Stimulated activated naive CD8-positive, alpha-beta T cell treated with anti-CD3 and anti-CD28 coated beads, Interleukin-15, amount 100 ng/mL, for 72 hours (primary cell): ENCODE measurements at regions not wholly inside any gene's neighbourhood (a gene's known extent, or its start where the extent isn't known, plus 50 kb on each side); places are given as distances from the start of the nearest gene placed in this dataset.
A peak's percentile ranks its signal among the peaks of the same experiment; 100 is the strongest.

Experiments used
- ATAC-seq: fragments of 150-1000 bp; cut with Tn5 transposase; 2 replicates; pipeline ENCODE4 v1.10.0; 2021; ENCODE audit warnings: mild to moderate bottlenecking, moderate library complexity
- DNase-seq, 2 donors: peaks; one replicate each; pipeline ENCODE4 v3.0.0; 2021 to 2022
- H3K27ac Mint-ChIP-seq, 2 donors: one replicate each; pipeline ENCODE4 v1.8.0; 2022; ENCODE audit warnings: mild to moderate bottlenecking in 2 of 2, mixed read lengths in 2 of 2, moderate library complexity in 2 of 2
- H3K27me3 Mint-ChIP-seq: one replicate; pipeline ENCODE4 v1.8.0; 2022; ENCODE audit warnings: mixed read lengths
- H3K4me1 Mint-ChIP-seq: one replicate; pipeline ENCODE4 v1.8.0; 2022; ENCODE audit warnings: mild to moderate bottlenecking, mixed read lengths
- H3K4me3 Mint-ChIP-seq, 2 donors: one replicate each; pipeline ENCODE4 v1.8.0; 2022; ENCODE audit warnings: mild to moderate bottlenecking in 2 of 2, mixed read lengths in 2 of 2, moderate library complexity in 1 of 2
- H3K9me3 Mint-ChIP-seq, 2 donors: one replicate each; pipeline ENCODE4 v1.8.0; 2022; ENCODE audit warnings: mixed read lengths in 2 of 2

- no peak overlapping the region for H3K4me3 Mint-ChIP-seq
- H3K27ac Mint-ChIP-seq: no peak overlapping the region
- no peak for DNase-seq
- H3K27me3 Mint-ChIP-seq: no peaks in the 10 kb centered on the region
- no peaks in the 10 kb centered on the region for H3K4me1 Mint-ChIP-seq
- no peak for ATAC-seq
- peaks cover 0 to 4% of the 10 kb centered on the region in 2 donors for H3K9me3 Mint-ChIP-seq
These were observed 138.8 kb downstream of the GABRG1 start for GRCh38 chr4:45985038-45985437.

- peaks cover 9 to 22% of the 10 kb centered on the region in 2 donors for H3K9me3 Mint-ChIP-seq
- no peaks in the 10 kb centered on the region for H3K27me3 Mint-ChIP-seq
- ATAC-seq: no peak
These were observed 152.7 kb downstream of the GABRG1 start for GRCh38 chr4:45971108-45971507.

GRCh38 chr4:45957353-45957752, 166.5 kb downstream of the GABRG1 start:
- Mint-ChIP-seq H3K27me3 (no peaks in the 10 kb centered on the region), H3K4me3 (no peak overlapping the region), H3K4me1 (no peaks in the 10 kb centered on the region), H3K27ac (no peak overlapping the region), H3K9me3 (peaks cover 5 to 9% of the 10 kb centered on the region in 2 donors)
- ATAC-seq (no peak), DNase-seq (no peak)

More at GRCh38 chr4:45971108-45971507, 152.7 kb downstream of the GABRG1 start:
- Mint-ChIP-seq H3K4me3 (no peak overlapping the region), H3K4me1 (no peaks in the 10 kb centered on the region), H3K27ac (no peak overlapping the region)
- no peak for DNase-seq

GRCh38 chr4:45954276-45954675, 169.6 kb downstream of the GABRG1 start:
- Mint-ChIP-seq H3K27ac (no peak overlapping the region), H3K9me3 (peaks cover 4 to 7% of the 10 kb centered on the region in 2 donors), H3K27me3 (no peaks in the 10 kb centered on the region), H3K4me3 (no peak overlapping the region), H3K4me1 (no peaks in the 10 kb centered on the region)
- DNase-seq (no peak), ATAC-seq (no peak)

GRCh38 chr4:45951153-45951552, 172.7 kb downstream of the GABRG1 start:
- Mint-ChIP-seq H3K4me1 (no peaks in the 10 kb centered on the region), H3K27ac (no peak overlapping the region), H3K9me3 (peaks cover 7 to 11% of the 10 kb centered on the region in 2 donors), H3K4me3 (no peak overlapping the region), H3K27me3 (no peaks in the 10 kb centered on the region)
- ATAC-seq: no peak
- DNase-seq: no peak

GRCh38 chr4:45946699-45947098, 177.2 kb downstream of the GABRG1 start:
- Mint-ChIP-seq H3K4me3 (no peak overlapping the region), H3K4me1 (no peaks in the 10 kb centered on the region), H3K9me3 (peaks cover 0 to 7% of the 10 kb centered on the region in 2 donors), H3K27ac (no peak overlapping the region), H3K27me3 (no peaks in the 10 kb centered on the region)
- ATAC-seq (no peak), DNase-seq (no peak)

GRCh38 chr4:45944000-45944399, 179.9 kb downstream of the GABRG1 start:
- no peaks in the 10 kb centered on the region for H3K27me3 Mint-ChIP-seq
- DNase-seq (no peak), ATAC-seq (no peak)
- H3K4me1 Mint-ChIP-seq: no peaks in the 10 kb centered on the region
- peaks cover 12 to 16% of the 10 kb centered on the region in 2 donors for H3K9me3 Mint-ChIP-seq
- H3K4me3 Mint-ChIP-seq: no peak overlapping the region
- no peak overlapping the region for H3K27ac Mint-ChIP-seq

- no peak overlapping the region for H3K27ac Mint-ChIP-seq
- no peak overlapping the region for H3K4me3 Mint-ChIP-seq
- H3K9me3 Mint-ChIP-seq: peaks cover 5 to 16% of the 10 kb centered on the region in 2 donors
- H3K4me1 Mint-ChIP-seq: no peaks in the 10 kb centered on the region
- DNase-seq: no peak
- ATAC-seq: no peak
- H3K27me3 Mint-ChIP-seq: no peaks in the 10 kb centered on the region
These were observed 184.8 kb downstream of the GABRG1 start for GRCh38 chr4:45939056-45939455.

GRCh38 chr4:45931154-45931553, 192.7 kb downstream of the GABRG1 start:
- Mint-ChIP-seq H3K27ac (no peak overlapping the region), H3K9me3 (no peaks in the 10 kb centered on the region), H3K4me1 (no peaks in the 10 kb centered on the region), H3K4me3 (no peak overlapping the region), H3K27me3 (no peaks in the 10 kb centered on the region)
- DNase-seq: no peak
- no peak for ATAC-seq

GRCh38 chr4:45927641-45928040, 196.2 kb downstream of the GABRG1 start:
- peaks cover 8 to 14% of the 10 kb centered on the region in 2 donors for H3K9me3 Mint-ChIP-seq
- no peaks in the 10 kb centered on the region for H3K27me3 Mint-ChIP-seq
- ATAC-seq: no peak
- H3K4me1 Mint-ChIP-seq: no peaks in the 10 kb centered on the region
- no peak overlapping the region for H3K4me3 Mint-ChIP-seq
- H3K27ac Mint-ChIP-seq: no peak overlapping the region
- DNase-seq: no peak

GRCh38 chr4:45925809-45926208, 198.0 kb downstream of the GABRG1 start:
- Mint-ChIP-seq H3K27ac (no peak overlapping the region), H3K27me3 (no peaks in the 10 kb centered on the region), H3K9me3 (peaks cover 8 to 14% of the 10 kb centered on the region in 2 donors), H3K4me1 (no peaks in the 10 kb centered on the region), H3K4me3 (no peak overlapping the region)
- no peak for ATAC-seq
- no peak for DNase-seq

GRCh38 chr4:45920861-45921260, 203.0 kb downstream of the GABRG1 start:
- no peak for ATAC-seq
- no peak for DNase-seq
- no peaks in the 10 kb centered on the region for H3K27me3 Mint-ChIP-seq
- no peak overlapping the region for H3K27ac Mint-ChIP-seq
- H3K9me3 Mint-ChIP-seq: peaks cover 13 to 22% of the 10 kb centered on the region in 2 donors
- no peaks in the 10 kb centered on the region for H3K4me1 Mint-ChIP-seq
- no peak overlapping the region for H3K4me3 Mint-ChIP-seq

GRCh38 chr4:45910511-45910910, 213.3 kb downstream of the GABRG1 start:
- Mint-ChIP-seq H3K9me3 (peaks cover under 1 to 4% of the 10 kb centered on the region in 2 donors), H3K27me3 (no peaks in the 10 kb centered on the region), H3K27ac (peak overlapping the region in 1 of 2 donors; percentile 43), H3K4me3 (no peak overlapping the region), H3K4me1 (no peaks in the 10 kb centered on the region)
- DNase-seq: no peak
- ATAC-seq: no peak

- Mint-ChIP-seq H3K27ac (no peak overlapping the region), H3K27me3 (no peaks in the 10 kb centered on the region), H3K4me3 (no peak overlapping the region), H3K4me1 (no peaks in the 10 kb centered on the region), H3K9me3 (peaks cover 0 to 6% of the 10 kb centered on the region in 2 donors)
- ATAC-seq: no peak
- no peak for DNase-seq
These were observed 225.8 kb downstream of the GABRG1 start for GRCh38 chr4:45897946-45898585.

- Mint-ChIP-seq H3K4me1 (no peaks in the 10 kb centered on the region), H3K9me3 (peaks cover 8 to 32% of the 10 kb centered on the region in 2 donors), H3K27me3 (no peaks in the 10 kb centered on the region), H3K27ac (no peak overlapping the region), H3K4me3 (no peak overlapping the region)
- ATAC-seq: no peak
- DNase-seq: no peak
These were observed 240.4 kb downstream of the GABRG1 start for GRCh38 chr4:45883421-45883820.

- no peaks in the 10 kb centered on the region for H3K27me3 Mint-ChIP-seq
- DNase-seq (no peak), ATAC-seq (no peak)
- H3K4me3 Mint-ChIP-seq: no peak overlapping the region
- no peaks in the 10 kb centered on the region for H3K4me1 Mint-ChIP-seq
- H3K9me3 Mint-ChIP-seq: peaks cover 8 to 15% of the 10 kb centered on the region in 2 donors
- no peak overlapping the region for H3K27ac Mint-ChIP-seq
These were observed 247.5 kb downstream of the GABRG1 start for GRCh38 chr4:45876235-45876890.
